ENCODE measurements at regions not wholly inside any gene's neighbourhood (a gene's known extent, or its start where the extent isn't known, plus 50 kb on each side); places are given as distances from the start of the nearest gene placed in this dataset.

GRCh38 chr21:16370186-16370585 lies 640.4 kb downstream of the USP25 start:
- no peak for DNase-seq

GRCh38 chr21:16372586-16372985 lies 642.8 kb downstream of the USP25 start:
- DNase-seq: no peak

DNA sequence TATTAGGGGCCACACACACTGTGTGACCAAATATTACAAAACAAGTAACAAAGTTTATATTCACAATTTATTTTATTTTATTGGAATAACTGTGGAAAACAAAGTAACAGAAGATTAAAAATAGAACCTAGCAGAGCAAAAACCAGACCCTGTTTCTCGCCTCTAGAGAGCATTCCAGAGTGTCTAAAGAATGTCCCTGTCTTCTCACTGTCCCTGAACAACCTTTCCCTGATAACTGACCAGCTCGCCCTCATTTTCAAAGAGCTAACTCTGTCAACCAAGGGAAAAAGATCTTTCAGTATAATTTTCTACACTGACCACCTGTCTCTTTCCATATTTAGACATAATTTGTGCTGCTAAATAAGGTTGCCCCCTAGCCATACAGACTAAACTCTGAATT lies 646.9 kb downstream of the USP25 start:
- DNase-seq: no peak

DNA sequence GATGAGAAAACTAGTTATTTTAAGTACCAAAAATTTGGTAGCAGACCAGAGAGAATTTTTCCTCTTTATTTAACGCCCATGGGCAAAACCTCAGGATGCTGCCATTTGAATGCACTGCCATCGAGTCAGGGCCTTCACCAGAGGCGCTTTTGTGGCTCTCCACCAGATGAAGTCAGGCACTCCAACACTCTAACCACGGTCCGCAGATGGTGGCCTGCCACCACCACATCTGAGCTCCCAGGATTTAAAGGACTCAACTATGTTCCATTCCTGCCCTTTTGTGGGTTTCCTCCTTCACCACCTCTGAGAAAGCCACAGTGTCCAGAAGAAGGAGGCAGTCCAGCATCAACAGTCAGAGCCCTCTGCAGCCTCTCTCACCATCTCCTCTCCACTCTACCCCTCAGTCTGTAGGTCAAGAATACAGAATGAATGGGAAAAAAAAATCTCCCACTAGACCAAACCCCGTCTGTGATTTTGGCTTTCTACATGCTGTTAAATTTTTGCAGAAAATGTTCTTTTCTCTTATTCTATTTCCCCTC lies 647.4 kb downstream of the USP25 start:
- no peak for DNase-seq

DNA sequence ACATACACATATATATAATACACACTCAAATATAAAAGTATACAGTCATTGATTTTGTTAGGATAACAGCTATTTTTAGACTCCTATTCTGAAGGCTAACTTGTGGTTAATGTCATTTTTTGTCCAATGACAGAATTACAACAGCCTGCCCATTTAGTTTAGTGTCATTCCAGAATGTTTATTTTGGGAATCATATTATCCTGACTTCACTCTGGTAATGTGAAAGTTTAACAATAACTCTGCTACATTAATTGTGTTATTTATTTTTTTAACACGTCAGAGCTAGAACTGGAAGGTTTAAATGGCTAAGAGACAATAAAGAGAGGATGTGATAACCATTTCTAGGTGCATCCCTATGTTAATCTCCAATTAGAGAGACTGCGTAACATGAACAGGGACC lies 648.1 kb downstream of the USP25 start:
- no peak for DNase-seq

- DNase-seq: no peak
These were observed 648.7 kb downstream of the USP25 start for GRCh38 chr21:16378525-16378924.

- DNase-seq: no peak
These were observed 658.5 kb downstream of the USP25 start for GRCh38 chr21:16388291-16388690.

DNA sequence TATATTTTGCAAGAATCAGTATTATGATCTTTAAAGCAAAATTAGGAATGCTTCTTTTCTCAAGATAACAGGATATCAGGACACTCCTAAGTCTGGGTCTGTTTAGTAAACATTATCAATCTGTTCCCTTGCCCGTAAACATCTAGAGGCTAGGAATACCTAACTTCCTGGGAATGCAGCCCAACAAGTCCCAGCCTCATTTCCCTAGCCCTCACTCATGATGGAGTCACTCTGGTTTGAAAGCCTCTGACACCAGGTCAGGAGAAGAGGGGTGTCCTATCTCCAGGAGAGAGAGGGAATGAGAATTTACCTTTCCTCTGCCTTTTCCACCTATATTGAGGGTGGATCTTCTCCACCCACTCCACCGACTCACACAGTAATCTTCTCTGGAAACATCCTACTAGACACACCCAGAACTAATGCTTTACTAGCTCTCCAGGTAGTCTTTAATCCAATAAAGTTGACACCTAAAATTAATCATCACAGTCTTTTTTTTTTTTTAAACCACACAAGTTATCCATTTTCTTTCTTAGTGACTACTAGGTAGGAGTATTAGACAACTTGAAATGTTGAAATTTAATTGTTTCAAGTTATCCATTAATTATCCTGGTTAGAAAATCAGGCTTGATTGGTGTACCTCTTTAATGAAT lies 659.3 kb downstream of the USP25 start:
- no peak for DNase-seq

GRCh38 chr21:16389643-16390042 lies 659.9 kb downstream of the USP25 start:
- no peak for DNase-seq

DNA sequence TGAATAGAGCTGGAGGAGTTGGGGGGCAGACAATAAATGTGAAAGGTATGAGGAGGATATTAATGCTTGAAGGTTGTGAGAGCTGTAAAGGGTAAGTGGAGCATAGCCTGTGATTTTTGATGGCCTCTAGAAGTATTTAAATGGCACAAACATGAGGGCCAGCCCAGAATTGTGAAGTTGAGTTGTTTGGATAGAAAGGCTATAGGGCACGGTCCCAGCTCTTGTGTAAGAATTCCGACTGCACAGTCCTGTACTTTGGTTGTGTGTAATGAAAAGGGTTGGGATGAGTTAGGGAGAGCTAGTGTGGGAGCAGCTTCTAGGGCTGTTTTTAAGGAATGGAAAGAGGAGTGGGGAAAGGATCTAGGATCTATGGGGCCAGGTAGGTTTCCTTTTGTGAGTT lies 665.5 kb downstream of the USP25 start:
- DNase-seq: no peak

DNA sequence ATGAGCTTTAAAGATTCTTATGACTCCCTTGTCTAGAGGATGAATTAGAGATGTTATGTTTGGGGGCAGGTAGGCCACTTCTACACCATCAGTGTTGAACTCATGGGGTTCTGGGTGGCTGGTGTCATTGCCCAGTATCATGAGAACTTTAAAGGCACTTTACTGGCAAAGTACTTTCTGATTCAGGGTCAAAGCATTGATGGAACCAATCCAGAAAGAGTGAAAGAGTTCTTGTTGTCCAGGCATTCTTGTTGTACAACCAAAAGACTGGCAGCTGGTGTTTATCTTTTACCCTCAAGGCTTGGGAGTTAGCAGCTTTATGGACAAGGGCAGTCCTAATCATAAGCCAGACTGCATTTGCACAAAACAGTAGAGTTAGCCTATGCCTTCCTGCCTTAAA lies 673.0 kb downstream of the USP25 start:
- DNase-seq: no peak

DNA sequence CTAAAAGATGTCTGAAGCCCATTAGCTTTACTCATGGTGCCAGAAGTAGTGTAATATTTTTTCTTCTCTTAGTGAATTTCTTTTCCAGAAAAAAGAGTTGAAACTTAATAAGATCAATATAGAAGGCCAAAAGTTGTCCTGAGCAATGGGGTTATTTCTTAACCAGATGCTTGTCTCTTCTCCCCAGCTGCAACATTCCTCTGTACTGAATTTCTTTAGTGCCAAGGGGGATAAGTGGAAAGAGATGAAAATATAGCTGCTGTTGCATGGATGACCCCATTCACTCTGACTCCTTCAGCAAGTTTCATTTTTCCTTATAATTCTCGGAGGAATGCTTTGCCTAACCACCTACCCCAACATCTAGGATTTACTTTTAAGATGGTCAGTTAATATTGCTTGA lies 675.0 kb downstream of the USP25 start:
- DNase-seq: no peak

DNA sequence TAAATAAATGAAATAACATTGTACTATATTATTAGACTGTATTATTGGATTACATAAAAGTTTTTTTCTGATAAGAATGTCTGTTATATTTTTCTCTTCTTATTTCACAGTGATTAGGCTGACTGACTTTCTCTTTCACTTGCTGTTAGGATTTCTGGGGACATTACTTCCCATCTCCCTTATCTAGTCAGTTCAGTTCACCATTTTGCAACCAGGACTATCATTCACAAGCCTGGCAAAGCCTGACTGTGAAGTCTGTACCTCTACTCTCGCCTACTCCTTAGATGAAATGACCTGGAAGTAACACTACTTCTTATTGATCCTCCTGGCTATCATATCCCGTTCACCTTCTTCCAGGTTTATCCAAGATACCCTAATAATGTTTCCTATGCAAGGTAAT lies 676.6 kb downstream of the USP25 start:
- DNase-seq: no peak

DNA sequence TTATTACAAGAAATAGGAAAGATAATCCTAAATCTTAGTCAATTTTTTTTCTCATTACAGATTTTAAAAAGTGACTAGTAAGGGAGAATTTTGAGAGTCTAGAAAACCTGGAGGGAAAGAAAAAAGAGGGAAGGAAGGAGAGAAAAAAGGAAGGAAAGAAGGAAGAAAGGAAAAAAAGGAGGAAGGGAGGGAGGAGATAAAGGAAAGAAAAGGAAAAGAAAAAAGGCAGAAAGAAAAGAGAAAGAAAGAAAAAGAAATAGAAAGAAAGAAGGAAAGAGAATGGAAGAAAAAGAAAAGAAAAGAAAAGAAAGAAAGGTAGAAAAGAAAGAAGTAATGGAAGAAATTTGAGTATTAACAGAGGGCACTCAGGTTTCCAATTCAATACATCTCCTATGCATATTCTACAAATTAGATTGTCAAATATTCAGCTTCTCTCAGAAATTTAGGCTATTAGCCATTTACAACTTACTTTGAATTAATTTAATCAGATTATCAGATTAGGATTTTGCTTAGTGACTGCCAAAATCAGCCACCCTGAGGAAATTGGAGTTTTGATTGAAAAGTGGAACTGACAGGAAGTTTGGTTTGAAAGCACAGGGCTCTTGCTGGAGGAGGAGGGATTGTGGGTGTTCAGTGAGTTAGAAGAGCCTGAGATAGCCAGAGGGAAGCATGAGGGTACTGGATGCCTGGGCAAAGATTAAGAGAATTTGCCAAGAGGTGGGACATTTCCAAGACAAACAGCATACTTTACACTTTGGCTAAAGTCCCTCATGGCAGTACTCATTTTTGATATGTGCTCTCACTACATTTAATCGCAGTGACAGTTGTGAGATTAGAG lies 677.8 kb downstream of the USP25 start:
- no peak for DNase-seq

GRCh38 chr21:16408280-16408679 lies 678.5 kb downstream of the USP25 start:
- DNase-seq: no peak

DNA sequence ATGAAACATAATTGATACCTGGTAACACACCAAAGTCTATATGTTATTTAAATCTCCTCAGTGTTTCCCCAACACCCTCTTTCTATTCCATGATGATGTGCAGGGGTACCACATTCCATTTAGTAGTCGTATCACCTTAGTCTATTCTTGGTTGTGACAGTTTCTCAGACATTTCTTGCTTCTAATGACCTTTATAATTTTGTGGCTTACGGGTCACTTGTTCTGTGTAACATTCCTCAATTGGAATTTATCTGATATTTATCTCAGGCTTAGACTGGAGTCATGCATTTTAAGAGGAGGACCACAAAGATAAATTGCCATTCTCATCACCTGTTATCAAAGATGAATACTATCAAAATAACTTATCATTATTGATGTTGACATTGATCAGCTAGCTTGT lies 679.6 kb downstream of the USP25 start:
- DNase-seq: no peak

- DNase-seq: no peak
These were observed 688.4 kb downstream of the USP25 start for GRCh38 chr21:16418226-16418625.

DNA sequence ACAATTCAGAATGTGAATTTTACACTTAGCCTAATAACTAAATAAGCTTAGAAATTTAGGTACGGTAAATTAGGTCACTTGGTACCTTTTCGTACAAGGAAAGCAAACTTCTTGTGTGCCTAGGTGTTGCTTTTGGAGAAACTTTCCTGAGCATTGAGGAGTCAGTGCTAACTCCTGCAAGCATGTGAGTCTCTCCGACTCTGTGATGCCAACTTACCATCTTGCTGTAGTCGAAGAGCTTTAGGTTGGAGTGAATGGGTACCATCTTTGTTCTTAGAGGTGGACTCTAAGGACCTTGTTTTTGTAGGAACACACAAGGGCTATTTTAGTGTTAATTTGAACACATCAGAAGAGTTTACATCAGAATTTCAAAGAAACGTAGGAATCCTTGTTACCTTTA lies 688.9 kb downstream of the USP25 start:
- DNase-seq: no peak

GRCh38 chr21:16419188-16419921 lies 689.6 kb downstream of the USP25 start:
- DNase-seq: no peak

DNA sequence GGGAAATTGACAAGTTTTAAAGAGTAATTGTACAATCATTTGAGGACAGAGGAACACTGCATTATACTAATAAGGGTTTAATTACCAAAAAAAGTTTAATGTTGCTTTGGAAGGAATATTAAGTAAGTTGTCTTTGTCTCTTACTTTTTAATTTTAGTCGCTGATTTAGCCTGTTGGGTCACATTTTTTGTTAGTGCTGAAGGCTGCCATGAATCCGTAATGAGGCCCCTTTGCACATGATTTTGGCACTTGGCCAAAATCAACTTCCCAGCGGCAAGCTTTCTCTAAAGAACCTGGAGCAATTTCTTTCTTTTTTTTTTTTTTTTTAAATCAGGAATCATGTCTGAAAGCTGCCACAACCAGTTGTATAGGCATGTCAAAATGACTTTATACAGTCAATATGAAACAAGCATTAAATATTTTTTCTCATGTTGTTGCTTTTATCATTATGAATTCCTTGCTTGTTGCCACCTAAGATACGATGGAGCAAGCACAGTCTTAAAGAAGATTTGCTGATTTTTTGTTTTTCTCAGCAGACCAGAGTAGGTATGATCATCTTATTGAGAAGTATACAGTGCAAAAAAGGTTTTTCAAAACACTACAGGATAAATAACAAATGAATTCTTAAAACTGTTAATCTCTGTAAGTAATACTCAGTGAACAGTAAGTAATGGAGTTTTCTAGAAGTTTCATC lies 690.4 kb downstream of the USP25 start:
- no peak for DNase-seq

DNA sequence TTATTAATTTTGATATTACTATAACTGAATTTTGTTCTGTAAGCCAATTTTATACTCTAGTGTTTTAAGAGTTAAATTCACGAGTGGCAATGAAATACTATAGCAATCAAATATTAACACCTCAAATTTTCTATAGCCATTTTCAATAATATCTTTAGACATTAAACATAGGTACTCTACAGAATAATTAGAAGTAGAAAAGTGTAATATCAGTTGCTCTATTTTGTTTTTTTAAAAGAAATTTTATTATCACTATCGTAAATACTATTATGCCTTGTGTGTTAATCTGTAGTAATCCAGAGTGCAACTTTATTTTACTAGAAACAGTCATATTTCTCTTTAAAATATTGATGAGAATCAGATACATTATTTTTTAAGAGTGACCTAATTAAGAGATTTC lies 691.2 kb downstream of the USP25 start:
- no peak for DNase-seq

- DNase-seq: no peak
These were observed 692.2 kb downstream of the USP25 start for GRCh38 chr21:16421965-16422364.

GRCh38 chr21:16422702-16423101 lies 692.9 kb downstream of the USP25 start:
- no peak for DNase-seq
